K562 (cell line): ENCODE measurements at regions not wholly inside any gene's neighbourhood (a gene's known extent, or its start where the extent isn't known, plus 50 kb on each side); places are given as distances from the start of the nearest gene placed in this dataset.

ENCODE experiments used
- ATAC-seq: fragments of 200-7000 bp; cut with Tn5 transposase; 3 replicates; pipeline ENCODE4 v1.9.1; 2020; ENCODE audit warnings: moderate library complexity
- BruUV-seq: library from RNA; stranded (reverse); fragments of 400-500 nt; replicated peaks from 2 replicates; lab custom pipeline; 2021; lab: Mats Ljungman, UMichigan
- CTCF ChIA-PET: fragments of 300-600 bp; formaldehyde crosslinking; extraction: SDS; loops from one replicate; lab custom pipeline; 2021; ENCODE audit warnings: low intra/inter-chr PET ratio; lab: Yijun Ruan, JAX
- POLR2A ChIA-PET: fragments of 300-600, 350-650 bp; sonication (Branson Sonifier 250); formaldehyde crosslinking; extraction: SDS; loops from one replicate; lab custom pipeline; 2021; ENCODE audit warnings: antibody characterized with exemption, inconsistent platforms; lab: Yijun Ruan, JAX
- DNase-seq, 4 experiments: peaks; one replicate each; pipeline versions ENCODE4 v3.0.0 to v3.0.0-alpha.2; 2011 to 2018; ENCODE audit warnings: low spot score in 3 of 4, mixed read lengths in 3 of 4; ENCODE audit errors: extremely low read depth in 1 of 4
- FAIRE-seq: peaks from 2 replicates; lab custom pipeline; 2011; peaks lifted over from hg19 to GRCh38; lab: Jason Lieb, UNC
- H2AFZ ChIP-seq: 2 replicates; pipeline ENCODE4 v1.6.0; 2011; ENCODE audit warnings: low read depth, low read length, control low read depth, inconsistent platforms
- H3K27ac ChIP-seq: fragments of 200-600 bp; 3 replicates; pipeline ENCODE4 v1.8.0; 2011; ENCODE audit warnings: low read depth, mild to moderate bottlenecking, control low read depth, inconsistent platforms, low read length, moderate library complexity, mixed read lengths; ENCODE audit errors: extremely low read depth
- H3K27me3 ChIP-seq, 2 experiments: fragments of 300-600 bp in 1 of 2; 2 replicates in 1 of 2; 3 replicates in 1 of 2; pipeline versions ENCODE4 v1.6.0 to v1.8.0; 2011; ENCODE audit warnings: inconsistent platforms in 2 of 2, low read length in 2 of 2, mild to moderate bottlenecking in 1 of 2, mixed read lengths in 1 of 2, moderate library complexity in 1 of 2; ENCODE audit not compliant: control insufficient read depth in 2 of 2, insufficient read depth in 2 of 2
- H3K36me3 ChIP-seq: fragments of 300-600 bp; 3 replicates; pipeline ENCODE4 v1.8.0; 2011; ENCODE audit warnings: mild to moderate bottlenecking, low read length, inconsistent platforms; ENCODE audit not compliant: control insufficient read depth, insufficient read depth
- H3K4me1 ChIP-seq, 2 experiments: fragments of 200-600 bp in 1 of 2; replicated peaks in 1 of 2; 2 replicates in 1 of 2; 3 replicates in 1 of 2; pipeline versions ENCODE4 v1.5.1 to v1.8.0; 2011; ENCODE audit warnings: inconsistent platforms in 2 of 2, low read length in 2 of 2, mild to moderate bottlenecking in 1 of 2, mixed read lengths in 1 of 2, moderate library complexity in 1 of 2; ENCODE audit not compliant: control insufficient read depth in 2 of 2, insufficient read depth in 2 of 2
- H3K4me2 ChIP-seq: 2 replicates; pipeline ENCODE4 v1.6.1; 2011; ENCODE audit warnings: low read length, control low read depth, inconsistent platforms, mixed read lengths; ENCODE audit not compliant: insufficient read depth
- H3K4me3 ChIP-seq: fragments of 200-600 bp; sonication (generic), shearing (Covaris generic); 2 replicates; pipeline ENCODE4 v1.5.1; 2016; ENCODE audit warnings: control low read depth, inconsistent platforms
- H3K79me2 ChIP-seq: fragments of 200-600 bp; 3 replicates; pipeline ENCODE4 v1.8.0; 2011; ENCODE audit warnings: low read length, inconsistent platforms; ENCODE audit not compliant: control insufficient read depth, insufficient read depth
- H3K9ac ChIP-seq, 2 experiments: 2 replicates each; pipeline versions ENCODE4 v1.6.0 to v1.6.1; 2011; ENCODE audit warnings: low read depth in 2 of 2, low read length in 2 of 2, control low read depth in 1 of 2, inconsistent platforms in 1 of 2, mild to moderate bottlenecking in 1 of 2, mixed read lengths in 1 of 2; ENCODE audit not compliant: insufficient read depth in 1 of 2
- H3K9me1 ChIP-seq: one replicate; pipeline ENCODE4 v1.6.0; 2011; ENCODE audit warnings: inconsistent platforms, mild to moderate bottlenecking, low read length, moderate library complexity; ENCODE audit not compliant: control insufficient read depth, insufficient read depth
- H3K9me3 ChIP-seq: replicated peaks from 2 replicates; pipeline ENCODE4 v1.5.1; 2011; ENCODE audit warnings: low read depth, low read length, inconsistent platforms; ENCODE audit not compliant: control insufficient read depth, insufficient read depth
- H4K20me1 ChIP-seq: replicated peaks from 2 replicates; pipeline ENCODE4 v1.6.1; 2011; ENCODE audit warnings: low read length, inconsistent platforms, mixed read lengths; ENCODE audit not compliant: control insufficient read depth, insufficient read depth
- SMARCA5 ChIP-seq: fragments of 450-650 bp; IDR thresholded peaks from 2 replicates; pipeline ENCODE4 v1.6.1; 2016
- ZNF347 ChIP-seq: fragments of 450-650 bp; formaldehyde crosslinking; IDR thresholded peaks from 2 replicates; pipeline ENCODE4 v1.4.0; 2020; ENCODE audit warnings: low read depth, mild to moderate bottlenecking, moderate library complexity
- WGBS: fragments of 100-300 bp; shearing (Covaris generic); methylation state at CpG from one replicate; pipeline ENCODE4 v1.1.6; 2016; ENCODE audit warnings: low coverage, mixed read lengths; ENCODE audit not compliant: insufficient coverage; ENCODE audit errors: missing lambda C conversion rate; 5-methylcytosine and 5-hydroxymethylcytosine counted together
- in situ Hi-C: fragments of 300-500 bp; cut with MboI; formaldehyde crosslinking; loops from 4 replicates; pipeline ENCODE4 v1.15.0; 2018; ENCODE audit warnings: inconsistent platforms, mixed read lengths
- intact Hi-C: fragments of 100-400 bp; cut with micrococcal nuclease; formaldehyde crosslinking; loops from 2 replicates; pipeline ENCODE4 v1.14.2; 2022
- TF ChIP-seq, protein P1 (sequence below): fragments of 450-650 bp; IDR thresholded peaks from one replicate; pipeline ENCODE4 v1.6.1; 2018; ENCODE audit warnings: mild to moderate bottlenecking, moderate library complexity; ENCODE audit not compliant: partially characterized antibody

DNA sequence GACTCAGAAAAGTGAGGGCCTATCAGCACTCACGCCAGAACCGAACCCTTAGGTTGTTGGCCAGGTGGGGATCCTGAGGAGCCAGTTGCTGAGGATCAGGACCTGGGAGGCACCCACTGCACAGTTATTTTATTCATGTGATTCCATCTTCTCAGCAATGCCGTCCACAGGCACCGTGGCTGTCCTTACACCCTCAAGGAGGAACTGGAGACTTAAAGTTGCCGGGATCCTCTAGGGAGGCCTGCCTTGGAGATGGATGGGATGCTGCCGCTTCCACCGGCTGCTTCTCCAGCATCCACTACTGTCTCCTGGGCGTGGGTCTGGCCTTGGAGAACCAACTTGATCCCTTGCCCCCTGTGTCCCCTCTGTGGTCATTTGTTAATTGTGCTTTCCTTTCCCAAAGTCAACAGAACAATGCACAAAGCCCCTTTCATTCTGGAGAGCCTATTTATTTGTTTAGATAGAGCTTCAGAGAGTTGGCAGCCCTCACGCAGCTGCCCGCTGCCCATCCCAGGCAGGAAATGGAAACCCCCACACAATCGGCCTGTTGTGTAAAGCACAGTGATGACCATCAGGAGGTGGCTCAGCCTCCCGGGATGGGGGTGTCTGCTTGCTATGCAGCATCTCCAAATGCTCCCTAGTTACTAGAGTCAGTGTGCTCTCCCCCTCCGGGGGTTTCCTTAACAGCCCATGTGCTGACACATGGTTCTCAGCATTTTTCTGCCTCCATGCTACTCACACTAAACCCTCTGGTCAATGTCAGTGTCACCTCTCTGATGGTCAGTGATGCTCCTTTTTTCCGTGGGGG, 52.9 kb upstream of the IGFBP3 start:
- BruUV-seq = no TSS peak
- Histone ChIP-seq H3K4me2 (no peak overlapping the region), H3K9ac (no peak overlapping the region), H3K4me1 (no peaks in the 10 kb centered on the region), H3K36me3 (no peaks in the 10 kb centered on the region), H3K79me2 (no peaks in the 10 kb centered on the region), H3K27me3 (no peaks in the 10 kb centered on the region), H3K9me1 (no peaks in the 10 kb centered on the region), H4K20me1 (no peaks in the 10 kb centered on the region), H3K4me3 (no peak overlapping the region), H3K9me3 (no peaks in the 10 kb centered on the region), H3K27ac (no peak overlapping the region), H2AFZ (no peak overlapping the region)
- in situ Hi-C loops = no loop called here
- no peak for DNase-seq
- intact Hi-C loops = no loop called here
- FAIRE-seq = no peak
- POLR2A ChIA-PET = no interaction called here
- under 1% methylated on average over 12 of the region's 14 CpGs for WGBS
- TF ChIP-seq SMARCA5 (no peak), ZNF347 (CRISPR knock-in tag) (no peak)
- TF ChIP-seq, protein P1, sequence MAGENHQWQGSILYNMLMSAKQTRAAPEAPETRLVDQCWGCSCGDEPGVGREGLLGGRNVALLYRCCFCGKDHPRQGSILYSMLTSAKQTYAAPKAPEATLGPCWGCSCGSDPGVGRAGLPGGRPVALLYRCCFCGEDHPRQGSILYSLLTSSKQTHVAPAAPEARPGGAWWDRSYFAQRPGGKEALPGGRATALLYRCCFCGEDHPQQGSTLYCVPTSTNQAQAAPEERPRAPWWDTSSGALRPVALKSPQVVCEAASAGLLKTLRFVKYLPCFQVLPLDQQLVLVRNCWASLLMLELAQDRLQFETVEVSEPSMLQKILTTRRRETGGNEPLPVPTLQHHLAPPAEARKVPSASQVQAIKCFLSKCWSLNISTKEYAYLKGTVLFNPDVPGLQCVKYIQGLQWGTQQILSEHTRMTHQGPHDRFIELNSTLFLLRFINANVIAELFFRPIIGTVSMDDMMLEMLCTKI = no peak
- CTCF ChIA-PET = no interaction called here
- no peak for ATAC-seq
